Neural progenitor cell (in vitro differentiated cells): ENCODE measurements at regions not wholly inside any gene's neighbourhood (a gene's known extent, or its start where the extent isn't known, plus 50 kb on each side); places are given as distances from the start of the nearest gene placed in this dataset.

Source experiments
- EZH2 ChIP-seq: fragments of 200-600 bp; sonication (generic); IDR thresholded peaks from 2 replicates; pipeline ENCODE4 v1.6.1; 2017; ENCODE audit warnings: antibody characterized with exemption, mild to moderate bottlenecking, moderate library complexity
- TF ChIP-seq, protein P1 (sequence below): fragments of 200-600 bp; sonication (generic); IDR thresholded peaks from 2 replicates; pipeline ENCODE4 v1.5.1; 2017; ENCODE audit warnings: antibody characterized with exemption, mild to moderate bottlenecking

GRCh38 chr2:42971947-42972736, 179.8 kb upstream of the HAAO start:
- TF ChIP-seq, protein P1, sequence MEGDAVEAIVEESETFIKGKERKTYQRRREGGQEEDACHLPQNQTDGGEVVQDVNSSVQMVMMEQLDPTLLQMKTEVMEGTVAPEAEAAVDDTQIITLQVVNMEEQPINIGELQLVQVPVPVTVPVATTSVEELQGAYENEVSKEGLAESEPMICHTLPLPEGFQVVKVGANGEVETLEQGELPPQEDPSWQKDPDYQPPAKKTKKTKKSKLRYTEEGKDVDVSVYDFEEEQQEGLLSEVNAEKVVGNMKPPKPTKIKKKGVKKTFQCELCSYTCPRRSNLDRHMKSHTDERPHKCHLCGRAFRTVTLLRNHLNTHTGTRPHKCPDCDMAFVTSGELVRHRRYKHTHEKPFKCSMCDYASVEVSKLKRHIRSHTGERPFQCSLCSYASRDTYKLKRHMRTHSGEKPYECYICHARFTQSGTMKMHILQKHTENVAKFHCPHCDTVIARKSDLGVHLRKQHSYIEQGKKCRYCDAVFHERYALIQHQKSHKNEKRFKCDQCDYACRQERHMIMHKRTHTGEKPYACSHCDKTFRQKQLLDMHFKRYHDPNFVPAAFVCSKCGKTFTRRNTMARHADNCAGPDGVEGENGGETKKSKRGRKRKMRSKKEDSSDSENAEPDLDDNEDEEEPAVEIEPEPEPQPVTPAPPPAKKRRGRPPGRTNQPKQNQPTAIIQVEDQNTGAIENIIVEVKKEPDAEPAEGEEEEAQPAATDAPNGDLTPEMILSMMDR: no peak
- no peak for TF ChIP-seq EZH2
